A673 (cell line): ENCODE measurements at regions not wholly inside any gene's neighbourhood (a gene's known extent, or its start where the extent isn't known, plus 50 kb on each side); places are given as distances from the start of the nearest gene placed in this dataset.

ENCODE experiments used
- BruUV-seq: library from RNA; stranded (reverse); fragments of 400-500 nt; replicated peaks from 2 replicates; lab custom pipeline; 2021; lab: Mats Ljungman, UMichigan
- CTCF ChIA-PET: fragments of 300-600 bp; sonication (Branson Sonifier 250); formaldehyde crosslinking; loops from one replicate; lab custom pipeline; 2022; ENCODE audit warnings: antibody characterized with exemption; lab: Charles Lee
- POLR2A ChIA-PET: fragments of 300-600 bp; sonication (Branson Sonifier 250); formaldehyde crosslinking; loops from one replicate; lab custom pipeline; 2022; ENCODE audit warnings: antibody characterized with exemption; ENCODE audit not compliant: low non-redundant PET; lab: Charles Lee
- DNase-seq: peaks from one replicate; pipeline ENCODE4 v3.0.0-alpha.2; 2015; ENCODE audit warnings: low spot score
- H3K27ac ChIP-seq: fragments of 200-600 bp; sonication (generic); 2 replicates; pipeline ENCODE4 v1.5.1; 2016; ENCODE audit warnings: mixed run types, low read depth, mild to moderate bottlenecking, mixed read lengths, antibody characterized with exemption, low read length; ENCODE audit not compliant: poor library complexity, severe bottlenecking
- H3K27me3 ChIP-seq: fragments of 200-600 bp; sonication (generic); replicated peaks from 2 replicates; pipeline ENCODE4 v1.6.1; 2017; ENCODE audit warnings: mixed run types, low read depth, mild to moderate bottlenecking, mixed read lengths, antibody characterized with exemption, low read length; ENCODE audit not compliant: insufficient read depth, poor library complexity
- H3K36me3 ChIP-seq: fragments of 200-600 bp; sonication (generic); 2 replicates; pipeline ENCODE4 v1.6.1; 2016; ENCODE audit warnings: mixed run types, mild to moderate bottlenecking, mixed read lengths, antibody characterized with exemption, low read length; ENCODE audit not compliant: insufficient read depth, poor library complexity, severe bottlenecking
- H3K4me1 ChIP-seq: fragments of 200-600 bp; sonication (generic); 2 replicates; pipeline ENCODE4 v1.6.1; 2017; ENCODE audit warnings: mixed run types, mild to moderate bottlenecking, mixed read lengths, antibody characterized with exemption, low read length; ENCODE audit not compliant: insufficient read depth, poor library complexity, severe bottlenecking
- H3K4me3 ChIP-seq: fragments of 200-600 bp; sonication (generic); 2 replicates; pipeline ENCODE4 v1.5.1; 2016; ENCODE audit warnings: low read depth, mixed run types, mild to moderate bottlenecking, mixed read lengths, low read length; ENCODE audit not compliant: poor library complexity, severe bottlenecking
- H3K9me3 ChIP-seq: fragments of 200-600 bp; sonication (generic); 2 replicates; pipeline ENCODE4 v1.6.1; 2016; ENCODE audit warnings: mixed run types, low read depth, mild to moderate bottlenecking, mixed read lengths, antibody characterized with exemption, low read length; ENCODE audit not compliant: poor library complexity, severe bottlenecking
- CTCF ChIP-seq: fragments of 300-800, 200-600 bp; sonication (generic); conservative IDR thresholded peaks from 2 replicates; pipeline ENCODE4 v1.5.1; 2017; ENCODE audit warnings: low read depth, mild to moderate bottlenecking, antibody characterized with exemption, low read length, moderate library complexity, mixed read lengths
- EZH2 ChIP-seq: fragments of 200-600 bp; sonication (generic); IDR thresholded peaks from 2 replicates; pipeline ENCODE4 v1.6.1; 2017; ENCODE audit warnings: borderline replicate concordance, low read depth, mild to moderate bottlenecking, mixed read lengths, antibody characterized with exemption, low read length; ENCODE audit not compliant: poor library complexity, severe bottlenecking
- intact Hi-C: fragments of 100-400 bp; cut with micrococcal nuclease; formaldehyde crosslinking; loops from one replicate; pipeline ENCODE4 v1.10.0; 2022; ENCODE audit not compliant: unreplicated experiment

- intact Hi-C loops: no loop called here
- H3K4me3 ChIP-seq: no peak overlapping the region
- ChIA-PET CTCF (no interaction called here), POLR2A (no interaction called here)
- no peak overlapping the region for H3K27ac ChIP-seq
- H3K4me1 ChIP-seq: peaks cover 30% of the 10 kb centered on the region
- no TSS peak for BruUV-seq
- H3K27me3 ChIP-seq: no peaks in the 10 kb centered on the region
- TF ChIP-seq CTCF (no peak), EZH2 (no peak)
- no peaks in the 10 kb centered on the region for H3K9me3 ChIP-seq
- no peak for DNase-seq
- no peaks in the 10 kb centered on the region for H3K36me3 ChIP-seq
Measured at GRCh38 chr5:31051316-31051715, 142.2 kb upstream of the CDH6 start.

GRCh38 chr5:31049936-31050704 is 143.4 kb upstream of the CDH6 start:
- no peak overlapping the region for H3K4me3 ChIP-seq
- ChIA-PET POLR2A (no interaction called here), CTCF (no interaction called here)
- no peaks in the 10 kb centered on the region for H3K27me3 ChIP-seq
- H3K36me3 ChIP-seq: no peaks in the 10 kb centered on the region
- H3K4me1 ChIP-seq: peaks cover 30% of the 10 kb centered on the region
- BruUV-seq: no TSS peak
- H3K9me3 ChIP-seq: no peaks in the 10 kb centered on the region
- DNase-seq: peak; percentile 40
- intact Hi-C loops: no loop called here
- H3K27ac ChIP-seq: no peak overlapping the region
- no peak for TF ChIP-seq CTCF
- TF ChIP-seq EZH2: no peak

- Histone ChIP-seq H3K36me3 (no peaks in the 10 kb centered on the region), H3K27me3 (no peaks in the 10 kb centered on the region), H3K27ac (no peak overlapping the region), H3K4me1 (peaks cover 30% of the 10 kb centered on the region), H3K4me3 (no peak overlapping the region), H3K9me3 (no peaks in the 10 kb centered on the region)
- no peak for DNase-seq
- intact Hi-C loops: no loop called here
- ChIA-PET CTCF (no interaction called here), POLR2A (no interaction called here)
- TF ChIP-seq EZH2: no peak
- TF ChIP-seq CTCF: no peak
- BruUV-seq: no TSS peak
Measured at GRCh38 chr5:31049461-31049860, 144.0 kb upstream of the CDH6 start.
